GM21737 (cell line): ENCODE measurements at regions not wholly inside any gene's neighbourhood (a gene's known extent, or its start where the extent isn't known, plus 50 kb on each side); places are given as distances from the start of the nearest gene placed in this dataset.
A peak's percentile ranks its signal among the peaks of the same experiment; 100 is the strongest.
"Not testable (repeated sequence)": the region's sequence is repeated elsewhere in the genome, so short reads cannot be mapped to it uniquely, and the experiment has no call there.

Source experiments
- ATAC-seq: cut with Tn5 transposase; IDR thresholded peaks from one replicate; pipeline ENCODE4 v1.9.1; 2021; ENCODE audit warnings: mild to moderate bottlenecking, moderate library complexity; ENCODE audit not compliant: unreplicated experiment

GRCh38 chr6:179340-179950 lies 112.8 kb upstream of the DUSP22 start:
- no peak for ATAC-seq

- not testable (repeated sequence) for ATAC-seq
Measured at GRCh38 chr6:180091-180694, 112.1 kb upstream of the DUSP22 start.

DNA sequence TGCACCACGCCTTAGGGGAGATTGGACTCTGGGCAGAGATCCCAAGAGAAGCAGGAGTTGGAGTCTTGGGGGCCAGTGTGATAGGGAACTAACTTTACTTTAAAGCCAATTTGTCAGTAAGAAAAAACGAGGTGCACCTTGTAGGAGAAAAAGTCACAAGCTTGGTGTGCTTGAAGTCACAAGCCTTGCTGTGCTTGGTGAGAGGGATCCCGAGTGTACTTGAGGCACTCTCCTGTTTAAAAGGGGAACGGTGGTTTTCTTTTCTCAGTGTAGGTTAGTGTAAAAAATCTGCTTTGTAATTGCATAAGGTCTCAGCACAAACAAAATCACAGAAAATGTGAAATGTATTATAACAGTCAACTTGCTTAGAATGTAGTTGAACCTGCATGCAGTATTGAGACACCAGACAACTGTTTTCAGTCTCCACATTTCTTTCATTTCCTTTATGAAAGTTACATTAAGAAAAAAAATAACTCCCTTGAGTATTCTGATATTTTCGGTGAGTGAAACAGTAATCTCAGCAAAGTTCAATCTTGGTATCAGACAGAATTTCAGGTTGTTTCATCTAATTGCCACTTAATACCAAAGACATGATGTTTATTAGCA lies 111.1 kb upstream of the DUSP22 start:
- peak; percentile 47 for ATAC-seq

- ATAC-seq: no peak
Measured at GRCh38 chr6:183668-184067, 108.6 kb upstream of the DUSP22 start.

DNA sequence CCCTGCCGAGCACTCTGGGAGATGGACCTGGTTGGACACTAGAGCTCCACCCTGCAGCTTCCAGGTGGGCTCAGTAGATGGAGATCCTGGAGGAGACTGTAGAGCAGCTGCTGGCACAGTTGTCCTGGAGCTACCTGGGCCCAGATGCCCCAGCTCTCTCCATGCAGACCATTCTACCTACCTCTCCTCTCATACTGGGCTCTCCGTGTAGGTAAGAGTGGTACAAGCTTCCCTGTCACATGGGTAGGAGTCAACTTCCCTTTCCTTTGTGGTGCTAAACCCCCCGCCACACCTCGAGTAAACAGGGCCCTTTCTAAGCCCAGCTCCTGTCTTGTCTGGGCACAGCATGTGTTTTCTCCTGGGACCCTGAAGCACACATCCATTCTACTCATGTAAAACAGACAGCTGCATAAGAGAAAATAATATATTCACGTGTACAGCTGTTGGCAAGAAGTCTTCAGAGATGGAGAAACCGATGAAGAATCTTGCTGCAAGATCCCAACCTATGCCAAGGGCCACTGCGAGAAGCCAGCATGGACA lies 108.1 kb upstream of the DUSP22 start:
- no peak for ATAC-seq

GRCh38 chr6:186340-186965 lies 105.8 kb upstream of the DUSP22 start:
- no peak for ATAC-seq

GRCh38 chr6:187210-187861 lies 105.0 kb upstream of the DUSP22 start:
- no peak for ATAC-seq

DNA sequence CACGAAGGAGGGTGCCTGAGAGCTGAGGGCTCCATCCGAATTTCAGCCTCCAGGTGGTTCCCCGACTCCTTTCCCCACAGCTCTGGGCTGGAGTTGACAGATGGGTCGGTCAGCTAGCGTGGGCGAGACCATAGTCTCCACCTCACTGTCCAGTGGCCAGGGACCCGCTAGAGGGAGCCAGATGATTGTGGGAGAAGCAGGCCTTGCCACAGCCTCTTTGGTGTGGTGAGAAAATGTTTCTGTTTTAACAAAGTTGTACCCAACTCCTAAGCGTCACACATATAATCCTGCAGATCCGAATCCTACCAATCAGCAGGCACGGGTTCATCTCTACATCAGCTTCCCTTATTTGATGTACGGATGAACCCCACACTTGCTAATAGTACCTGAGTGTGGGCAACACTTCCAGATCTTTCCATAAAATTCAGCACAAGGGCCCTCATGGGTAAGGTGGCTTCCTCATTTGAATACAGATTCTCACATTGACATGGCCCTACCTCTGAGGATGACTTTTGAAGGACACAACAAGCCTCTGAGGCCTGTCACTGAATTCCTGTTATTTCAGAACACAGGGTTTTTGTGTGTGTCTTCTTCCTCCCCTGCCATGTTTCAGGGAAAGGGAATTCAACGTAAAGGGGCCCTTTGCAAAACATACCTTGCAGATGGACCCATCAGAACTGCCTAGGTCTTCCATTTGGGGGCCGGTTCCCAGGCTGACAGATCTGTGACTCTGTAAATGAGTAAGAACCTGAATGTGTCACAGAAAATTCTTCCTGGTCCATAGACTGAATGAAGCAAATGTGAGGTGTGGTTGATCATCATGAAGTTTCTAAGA lies 103.2 kb upstream of the DUSP22 start:
- ATAC-seq: peak; percentile 56

- ATAC-seq: no peak
Measured at GRCh38 chr6:189676-190075, 102.6 kb upstream of the DUSP22 start.

GRCh38 chr6:190596-191395 lies 101.5 kb upstream of the DUSP22 start:
- no peak for ATAC-seq

DNA sequence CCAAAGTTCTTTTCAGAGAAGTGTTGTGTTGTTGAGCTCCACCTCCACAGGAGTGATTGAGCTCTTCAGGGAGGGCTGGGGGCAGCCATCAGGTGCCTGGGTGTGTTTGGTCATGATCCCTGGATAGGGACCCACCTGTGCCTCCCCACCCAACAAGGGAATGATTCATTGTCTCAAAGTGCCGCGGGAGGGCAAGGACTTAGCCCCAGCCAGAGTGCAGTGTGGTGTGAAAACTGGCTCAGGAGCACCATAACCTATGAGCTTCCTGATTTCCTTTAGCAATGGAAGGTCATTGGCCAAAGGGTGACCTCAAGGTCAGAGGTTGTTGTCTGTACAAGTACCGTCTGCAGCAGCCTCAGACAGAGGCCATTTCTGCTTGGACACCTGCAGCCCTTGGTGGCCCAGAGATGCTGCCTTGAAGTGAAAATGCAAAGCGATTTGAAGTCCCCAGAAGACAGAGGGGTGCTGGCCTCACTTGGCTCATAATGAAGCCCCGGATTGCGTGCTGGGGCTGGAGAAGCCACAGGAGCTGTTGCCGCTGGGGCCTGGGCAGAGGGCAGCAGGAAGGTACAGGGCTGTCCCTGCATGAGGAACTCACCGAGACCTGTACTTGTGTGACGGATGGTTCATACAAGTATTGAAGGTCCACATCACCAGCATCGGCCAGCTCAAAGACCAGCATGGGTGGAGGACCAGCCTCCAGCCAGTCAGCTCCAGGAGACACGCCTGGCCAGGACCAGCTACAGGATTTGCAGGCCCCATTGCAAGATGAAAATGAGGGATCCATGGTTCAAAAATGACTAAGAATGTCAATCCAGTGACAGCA lies 100.6 kb upstream of the DUSP22 start:
- ATAC-seq: no peak

DNA sequence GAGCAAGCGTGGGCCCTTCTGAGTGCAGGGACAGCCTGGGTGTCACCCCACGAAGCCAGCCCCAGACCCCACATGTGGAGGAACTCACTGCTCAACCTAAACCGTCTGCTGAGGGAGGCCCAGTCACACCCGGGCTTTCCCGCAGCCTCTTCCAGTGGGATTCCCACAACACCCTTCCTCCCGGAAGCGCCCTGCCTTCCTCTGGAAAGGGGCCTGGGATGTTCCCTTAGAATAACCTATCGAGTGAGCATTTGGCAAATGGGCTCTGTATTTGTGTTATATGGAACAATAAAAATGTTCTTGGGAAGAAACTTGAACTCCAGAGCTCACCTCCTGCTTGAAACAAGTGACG lies 100.0 kb upstream of the DUSP22 start:
- no peak for ATAC-seq

GRCh38 chr6:193180-193579 lies 99.1 kb upstream of the DUSP22 start:
- ATAC-seq: no peak

- peak; percentile 31 for ATAC-seq
Measured at GRCh38 chr6:193773-194310, 98.4 kb upstream of the DUSP22 start.

- no peak for ATAC-seq
Measured at GRCh38 chr6:195861-196360, 96.4 kb upstream of the DUSP22 start.

- no peak for ATAC-seq
Measured at GRCh38 chr6:196543-196942, 95.7 kb upstream of the DUSP22 start.

GRCh38 chr6:203661-204060 lies 88.6 kb upstream of the DUSP22 start:
- ATAC-seq: no peak

GRCh38 chr6:206264-206663 lies 86.0 kb upstream of the DUSP22 start:
- no peak for ATAC-seq
